ENCODE measurements at regions not wholly inside any gene's neighbourhood (a gene's known extent, or its start where the extent isn't known, plus 50 kb on each side); places are given as distances from the start of the nearest gene placed in this dataset.

- TF ChIP-seq RAD21 (IDR thresholded peaks at IDR 0.05; ENCODE audit: low read depth) = no peak
- no peak; the same call in none of the 2 replicates for TF ChIP-seq POLR2AphosphoS5 (IDR thresholded peaks at IDR 0.05; ENCODE audit: low read depth, low read length)
These were observed 122.2 kb downstream of the C9orf50 start for GRCh38 chr9:129498451-129499384.
